ENCODE measurements at regions not wholly inside any gene's neighbourhood (a gene's known extent, or its start where the extent isn't known, plus 50 kb on each side); places are given as distances from the start of the nearest gene placed in this dataset.
A peak's percentile ranks its signal among the peaks of the same experiment; 100 is the strongest.
"Not testable (repeated sequence)": the region's sequence is repeated elsewhere in the genome, so short reads cannot be mapped to it uniquely, and the experiment has no call there.

- H3K36me3 ChIP-seq (replicated peaks in 1 of 2; ENCODE audit: insufficient read depth in 1 of 2, low read depth in 2 of 2): no peaks in the 10 kb centered on the region
- no peaks in the 10 kb centered on the region for H3K9me3 ChIP-seq
- ATAC-seq: no peak
- H3K4me1 ChIP-seq: no peaks in the 10 kb centered on the region
- TF ChIP-seq CTCF (IDR thresholded peaks at IDR 0.05) (no peak), POLR2A (IDR thresholded peaks at IDR 0.05) (no peak)
- no peak overlapping the region for H3K27ac ChIP-seq
- DNase-seq: no peak
- WGBS, 2 donors: 70 to 71% methylated on average over 1 of the region's 1 CpG
- intact Hi-C loops (cut with DNase I): no loop called here
- no peak overlapping the region for H3K4me3 ChIP-seq
- no peaks in the 10 kb centered on the region for H3K27me3 ChIP-seq
Measured at GRCh38 chr4:77453911-77454310, 151.7 kb upstream of the CXCL13 start.

GRCh38 chr4:77454858-77455257 is 150.8 kb upstream of the CXCL13 start:
- DNase-seq (no peak), ATAC-seq (no peak)
- H3K27me3 ChIP-seq: no peaks in the 10 kb centered on the region
- intact Hi-C loops (cut with DNase I): no loop called here
- TF ChIP-seq POLR2A (IDR thresholded peaks at IDR 0.05) (no peak), CTCF (IDR thresholded peaks at IDR 0.05) (no peak)
- 12 to 15% methylated on average over 1 of the region's 1 CpG for WGBS, 2 donors
- no peaks in the 10 kb centered on the region for H3K9me3 ChIP-seq
- no peak overlapping the region for H3K4me3 ChIP-seq
- no peaks in the 10 kb centered on the region for H3K36me3 ChIP-seq (replicated peaks in 1 of 2; ENCODE audit: insufficient read depth in 1 of 2, low read depth in 2 of 2)
- H3K27ac ChIP-seq: no peak overlapping the region
- no peaks in the 10 kb centered on the region for H3K4me1 ChIP-seq

GRCh38 chr4:77464100-77464499 is 141.5 kb upstream of the CXCL13 start:
- not testable (repeated sequence) for H3K4me3 ChIP-seq; H3K27ac ChIP-seq; H3K36me3 ChIP-seq (replicated peaks in 1 of 2; ENCODE audit: insufficient read depth in 1 of 2, low read depth in 2 of 2); H3K27me3 ChIP-seq; H3K9me3 ChIP-seq; H3K4me1 ChIP-seq; ATAC-seq
- intact Hi-C loops (cut with DNase I): loop anchor here (10.0 kb wide), 1 partner anchor 151 kb away; no protein-coding TSS in a partner anchor
- 89 to 90% methylated on average over 1 to 2 of the region's 2 CpGs for WGBS, 2 donors
- DNase-seq: peak in 1 of 4 donors; percentile 16

- Histone ChIP-seq H3K36me3 (replicated peaks in 1 of 2; ENCODE audit: insufficient read depth in 1 of 2, low read depth in 2 of 2) (no peaks in the 10 kb centered on the region), H3K27me3 (no peaks in the 10 kb centered on the region), H3K27ac (no peak overlapping the region), H3K4me1 (no peaks in the 10 kb centered on the region), H3K9me3 (peaks cover 0 to 6% (median 0%) of the 10 kb centered on the region in 3 donors), H3K4me3 (no peak overlapping the region)
- TF ChIP-seq CTCF (IDR thresholded peaks at IDR 0.05) (peak; percentile 38 to 72 (median 55)), POLR2A (IDR thresholded peaks at IDR 0.05) (no peak)
- DNase-seq (peak; percentile 46 to 64 (median 56)), ATAC-seq (peak; percentile 84)
- 58 to 85% methylated on average over 2 of the region's 2 CpGs for WGBS, 2 donors
- intact Hi-C loops (cut with DNase I): loop anchor here (10.0 kb wide), 1 partner anchor 150 kb away; no protein-coding TSS in a partner anchor
Measured at GRCh38 chr4:77465271-77465670, 140.3 kb upstream of the CXCL13 start.

- H3K4me1 ChIP-seq: no peaks in the 10 kb centered on the region
- ATAC-seq: no peak
- H3K9me3 ChIP-seq: peaks cover 0 to 6% (median 0%) of the 10 kb centered on the region in 3 donors
- H3K27ac ChIP-seq: no peak overlapping the region
- DNase-seq: no peak
- H3K27me3 ChIP-seq: no peaks in the 10 kb centered on the region
- H3K4me3 ChIP-seq: no peak overlapping the region
- TF ChIP-seq POLR2A (IDR thresholded peaks at IDR 0.05) (no peak), CTCF (IDR thresholded peaks at IDR 0.05) (no peak)
- WGBS, 2 donors: 83% methylated on average over 6 of the region's 8 CpGs; no CpG with 5 or more reads in 1 of the 2 donors
- H3K36me3 ChIP-seq (replicated peaks in 1 of 2; ENCODE audit: insufficient read depth in 1 of 2, low read depth in 2 of 2): no peaks in the 10 kb centered on the region
- intact Hi-C loops (cut with DNase I): loop anchor here (10.0 kb wide), 1 partner anchor 148 kb away; no protein-coding TSS in a partner anchor
Measured at GRCh38 chr4:77466430-77466829, 139.2 kb upstream of the CXCL13 start.
